MG63 (cell line): ENCODE measurements at regions not wholly inside any gene's neighbourhood (a gene's known extent, or its start where the extent isn't known, plus 50 kb on each side); places are given as distances from the start of the nearest gene placed in this dataset.

ENCODE experiments used
- DNase-seq: peaks from one replicate; pipeline ENCODE4 v3.0.0-alpha.2; 2020
- H3K27me3 ChIP-seq: fragments of 250-450 bp; sonication (Bioruptor Pico); 2 replicates; pipeline ENCODE4 v1.5.1; 2020; ENCODE audit warnings: mild to moderate bottlenecking, moderate library complexity
- H3K36me3 ChIP-seq: fragments of 250-450 bp; sonication (Bioruptor Pico); 2 replicates; pipeline ENCODE4 v1.5.1; 2020; ENCODE audit warnings: mild to moderate bottlenecking, moderate library complexity
- H3K4me3 ChIP-seq: fragments of 250-450 bp; sonication (Bioruptor Pico); 2 replicates; pipeline ENCODE4 v1.5.1; 2020; ENCODE audit warnings: mild to moderate bottlenecking, moderate library complexity
- H3K9me3 ChIP-seq: fragments of 250-450 bp; sonication (Bioruptor Pico); 2 replicates; pipeline ENCODE4 v1.5.1; 2020; ENCODE audit warnings: mild to moderate bottlenecking, moderate library complexity

- Histone ChIP-seq H3K4me3 (no peak overlapping the region), H3K27me3 (no peaks in the 10 kb centered on the region), H3K36me3 (no peaks in the 10 kb centered on the region), H3K9me3 (no peaks in the 10 kb centered on the region)
- no peak for DNase-seq
Observed at GRCh38 chr2:5235701-5236100, 456.5 kb upstream of the SOX11 start.

- H3K36me3 ChIP-seq: no peaks in the 10 kb centered on the region
- no peaks in the 10 kb centered on the region for H3K9me3 ChIP-seq
- no peak for DNase-seq
- H3K27me3 ChIP-seq: no peaks in the 10 kb centered on the region
- no peak overlapping the region for H3K4me3 ChIP-seq
Observed at GRCh38 chr2:5236249-5236648, 455.9 kb upstream of the SOX11 start.

- no peak for DNase-seq
- Histone ChIP-seq H3K27me3 (no peaks in the 10 kb centered on the region), H3K36me3 (no peaks in the 10 kb centered on the region), H3K9me3 (no peaks in the 10 kb centered on the region), H3K4me3 (no peak overlapping the region)
Observed at GRCh38 chr2:5242751-5243150, 449.4 kb upstream of the SOX11 start.

- no peaks in the 10 kb centered on the region for H3K27me3 ChIP-seq
- no peak for DNase-seq
- no peak overlapping the region for H3K4me3 ChIP-seq
- H3K9me3 ChIP-seq: no peaks in the 10 kb centered on the region
- H3K36me3 ChIP-seq: no peaks in the 10 kb centered on the region
Observed at GRCh38 chr2:5250482-5250881, 441.7 kb upstream of the SOX11 start.

GRCh38 chr2:5253263-5253662 is 438.9 kb upstream of the SOX11 start:
- no peaks in the 10 kb centered on the region for H3K36me3 ChIP-seq
- H3K9me3 ChIP-seq: no peaks in the 10 kb centered on the region
- no peak overlapping the region for H3K4me3 ChIP-seq
- no peak for DNase-seq
- no peaks in the 10 kb centered on the region for H3K27me3 ChIP-seq

- H3K27me3 ChIP-seq: no peaks in the 10 kb centered on the region
- H3K36me3 ChIP-seq: no peaks in the 10 kb centered on the region
- DNase-seq: no peak
- H3K4me3 ChIP-seq: no peak overlapping the region
- no peaks in the 10 kb centered on the region for H3K9me3 ChIP-seq
Observed at GRCh38 chr2:5254791-5255332, 437.3 kb upstream of the SOX11 start.

- Histone ChIP-seq H3K27me3 (no peaks in the 10 kb centered on the region), H3K9me3 (no peaks in the 10 kb centered on the region), H3K4me3 (no peak overlapping the region), H3K36me3 (no peaks in the 10 kb centered on the region)
- no peak for DNase-seq
Observed at GRCh38 chr2:5263291-5263690, 428.9 kb upstream of the SOX11 start.

- no peaks in the 10 kb centered on the region for H3K36me3 ChIP-seq
- H3K27me3 ChIP-seq: no peaks in the 10 kb centered on the region
- H3K9me3 ChIP-seq: no peaks in the 10 kb centered on the region
- no peak overlapping the region for H3K4me3 ChIP-seq
- no peak for DNase-seq
Observed at GRCh38 chr2:5264361-5264760, 427.8 kb upstream of the SOX11 start.

- no peak overlapping the region for H3K4me3 ChIP-seq
- H3K9me3 ChIP-seq: no peaks in the 10 kb centered on the region
- DNase-seq: no peak
- H3K27me3 ChIP-seq: no peaks in the 10 kb centered on the region
- no peaks in the 10 kb centered on the region for H3K36me3 ChIP-seq
Observed at GRCh38 chr2:5285061-5285460, 407.1 kb upstream of the SOX11 start.

- Histone ChIP-seq H3K27me3 (no peaks in the 10 kb centered on the region), H3K36me3 (no peaks in the 10 kb centered on the region), H3K4me3 (no peak overlapping the region), H3K9me3 (no peaks in the 10 kb centered on the region)
- DNase-seq: no peak
Observed at GRCh38 chr2:5285872-5286769, 406.1 kb upstream of the SOX11 start.

GRCh38 chr2:5287558-5288334 is 404.4 kb upstream of the SOX11 start:
- Histone ChIP-seq H3K9me3 (no peaks in the 10 kb centered on the region), H3K27me3 (no peaks in the 10 kb centered on the region), H3K36me3 (no peaks in the 10 kb centered on the region), H3K4me3 (no peak overlapping the region)
- peak; percentile 2 for DNase-seq

GRCh38 chr2:5290900-5291546 is 401.2 kb upstream of the SOX11 start:
- no peaks in the 10 kb centered on the region for H3K36me3 ChIP-seq
- H3K4me3 ChIP-seq: no peak overlapping the region
- H3K9me3 ChIP-seq: no peaks in the 10 kb centered on the region
- peak; percentile 3 for DNase-seq
- H3K27me3 ChIP-seq: no peaks in the 10 kb centered on the region

- no peak for DNase-seq
- Histone ChIP-seq H3K27me3 (no peaks in the 10 kb centered on the region), H3K9me3 (no peaks in the 10 kb centered on the region), H3K4me3 (no peak overlapping the region), H3K36me3 (no peaks in the 10 kb centered on the region)
Observed at GRCh38 chr2:5304640-5305039, 387.5 kb upstream of the SOX11 start.

GRCh38 chr2:5315041-5315440 is 377.1 kb upstream of the SOX11 start:
- Histone ChIP-seq H3K27me3 (no peaks in the 10 kb centered on the region), H3K36me3 (no peaks in the 10 kb centered on the region), H3K9me3 (no peaks in the 10 kb centered on the region), H3K4me3 (no peak overlapping the region)
- DNase-seq: no peak

GRCh38 chr2:5315512-5315911 is 376.7 kb upstream of the SOX11 start:
- no peaks in the 10 kb centered on the region for H3K36me3 ChIP-seq
- no peaks in the 10 kb centered on the region for H3K9me3 ChIP-seq
- H3K27me3 ChIP-seq: no peaks in the 10 kb centered on the region
- no peak for DNase-seq
- H3K4me3 ChIP-seq: no peak overlapping the region

- H3K9me3 ChIP-seq: no peaks in the 10 kb centered on the region
- H3K36me3 ChIP-seq: no peaks in the 10 kb centered on the region
- no peaks in the 10 kb centered on the region for H3K27me3 ChIP-seq
- no peak overlapping the region for H3K4me3 ChIP-seq
- DNase-seq: no peak
Observed at GRCh38 chr2:5316001-5316490, 376.1 kb upstream of the SOX11 start.

GRCh38 chr2:5319493-5319892 is 372.7 kb upstream of the SOX11 start:
- Histone ChIP-seq H3K27me3 (no peaks in the 10 kb centered on the region), H3K9me3 (no peaks in the 10 kb centered on the region), H3K4me3 (no peak overlapping the region), H3K36me3 (no peaks in the 10 kb centered on the region)
- no peak for DNase-seq
